AG20443 (cell line): ENCODE measurements at regions not wholly inside any gene's neighbourhood (a gene's known extent, or its start where the extent isn't known, plus 50 kb on each side); places are given as distances from the start of the nearest gene placed in this dataset.
"Not testable (repeated sequence)": the region's sequence is repeated elsewhere in the genome, so short reads cannot be mapped to it uniquely, and the experiment has no call there.

Source experiments
- DNase-seq: peaks from one replicate; pipeline ENCODE4 v3.0.0; 2012; ENCODE audit warnings: low spot score, mixed read lengths

- no peak for DNase-seq
These were observed 204.5 kb downstream of the SREK1 start for GRCh38 chr5:66348387-66349125.

- DNase-seq: no peak
These were observed 207.7 kb downstream of the SREK1 start for GRCh38 chr5:66351813-66352212.

GRCh38 chr5:66353186-66353585 is 209.1 kb downstream of the SREK1 start:
- DNase-seq: no peak

GRCh38 chr5:66354422-66354821 is 210.3 kb downstream of the SREK1 start:
- DNase-seq: no peak

DNA sequence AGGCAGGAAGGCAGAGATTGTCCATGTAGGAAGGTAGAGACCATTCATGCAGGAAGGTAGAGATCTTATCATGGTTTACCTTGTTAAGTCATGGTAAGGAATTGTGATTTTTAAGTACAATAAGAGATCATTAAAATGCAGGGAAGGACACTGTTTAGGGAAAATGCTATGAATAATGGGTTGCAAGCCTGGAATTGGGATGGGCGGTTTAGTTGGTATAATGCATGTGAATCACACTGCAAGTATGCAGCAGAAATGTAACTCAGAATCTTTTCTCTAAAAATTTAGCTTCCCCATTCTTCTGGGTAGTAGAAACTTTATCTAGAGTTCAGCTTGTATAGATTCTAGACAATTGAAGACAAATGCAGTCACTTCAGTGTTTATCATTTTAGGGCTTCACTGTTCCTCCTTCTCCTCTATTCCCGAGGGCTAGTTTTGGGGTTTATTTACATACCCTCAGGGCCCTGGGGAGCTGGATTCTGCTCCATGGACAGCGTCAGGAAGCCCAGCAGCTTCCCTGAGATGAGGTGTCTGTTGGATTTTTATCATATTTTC is 212.0 kb downstream of the SREK1 start:
- DNase-seq: peak; percentile 64

DNA sequence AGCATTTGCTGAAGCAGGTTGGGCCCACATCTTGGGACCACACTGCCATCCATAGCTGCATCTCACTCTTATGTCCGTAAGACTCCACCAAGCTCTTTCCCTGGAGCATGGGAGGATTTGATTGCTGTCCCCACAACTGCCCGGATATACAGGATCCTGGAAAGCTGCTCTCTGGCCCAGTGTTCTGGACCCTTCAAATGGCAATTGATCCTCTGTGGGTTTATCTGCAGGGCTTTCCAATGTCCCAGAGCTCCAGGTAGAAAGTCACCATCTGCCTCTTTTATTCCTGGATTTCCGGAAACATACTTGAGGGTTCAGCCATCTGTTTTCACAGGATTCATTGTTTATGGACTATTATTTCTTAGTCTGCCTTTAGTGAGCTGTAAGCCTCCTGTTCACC is 214.6 kb downstream of the SREK1 start:
- DNase-seq: no peak

GRCh38 chr5:66361070-66361469 is 217.0 kb downstream of the SREK1 start:
- DNase-seq: no peak

DNA sequence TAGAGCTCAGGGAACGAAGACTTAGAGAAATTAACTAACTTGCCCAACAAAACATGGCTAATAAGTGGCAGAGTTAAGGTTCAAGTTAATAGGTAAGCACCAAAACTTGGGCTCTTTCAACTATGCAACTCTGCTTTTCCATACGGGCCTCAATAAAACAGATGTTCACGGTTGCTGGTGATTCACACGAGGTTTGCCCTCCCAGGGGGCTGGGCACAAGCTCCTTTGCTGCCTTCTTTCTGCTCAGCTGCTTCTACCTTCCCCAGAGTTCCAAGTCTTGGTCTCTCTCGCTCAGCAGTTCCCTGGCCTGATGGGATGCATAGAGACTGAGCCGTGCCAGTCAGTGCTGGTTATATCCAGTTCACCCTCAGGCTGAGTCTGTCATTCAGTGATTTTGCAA is 217.9 kb downstream of the SREK1 start:
- no peak for DNase-seq

- no peak for DNase-seq
These were observed 218.6 kb downstream of the SREK1 start for GRCh38 chr5:66362687-66363086.

DNA sequence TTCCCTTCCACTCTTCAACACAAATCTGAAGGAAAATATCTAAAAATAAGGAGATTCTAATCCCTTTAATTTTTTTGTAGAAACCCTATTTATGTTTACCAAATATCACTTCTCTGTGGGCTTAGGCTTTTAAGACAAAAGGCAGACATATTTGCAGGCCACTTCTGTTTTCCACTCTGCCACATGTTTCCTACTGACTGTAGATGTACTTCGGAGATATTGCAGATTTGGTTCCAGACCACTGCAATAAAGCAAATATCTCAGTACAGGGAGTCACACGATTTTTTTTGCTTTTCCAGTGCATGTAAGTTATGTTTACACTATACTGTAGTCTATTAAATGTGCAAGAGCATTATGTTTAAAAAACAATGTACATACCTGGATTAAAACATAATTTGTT is 219.0 kb downstream of the SREK1 start:
- DNase-seq: no peak

DNA sequence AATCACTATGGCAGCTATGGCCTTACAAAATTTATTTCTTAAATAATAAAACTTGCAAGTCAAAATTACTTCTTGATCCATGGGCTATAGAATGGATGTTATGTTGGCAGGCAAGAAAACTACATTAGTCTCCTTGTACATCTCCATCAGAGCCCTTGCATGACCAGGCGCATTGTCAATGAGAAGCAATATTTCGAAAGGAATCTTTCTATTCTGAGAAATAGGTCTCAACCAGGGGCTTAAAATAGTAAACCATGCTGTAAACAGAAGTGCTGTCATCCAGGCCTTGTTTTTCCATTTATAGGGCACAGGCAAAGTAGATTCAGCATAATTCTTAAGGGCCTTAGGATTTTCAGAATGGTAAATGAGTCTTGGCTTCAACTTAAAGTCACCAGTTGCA is 220.1 kb downstream of the SREK1 start:
- no peak for DNase-seq

DNA sequence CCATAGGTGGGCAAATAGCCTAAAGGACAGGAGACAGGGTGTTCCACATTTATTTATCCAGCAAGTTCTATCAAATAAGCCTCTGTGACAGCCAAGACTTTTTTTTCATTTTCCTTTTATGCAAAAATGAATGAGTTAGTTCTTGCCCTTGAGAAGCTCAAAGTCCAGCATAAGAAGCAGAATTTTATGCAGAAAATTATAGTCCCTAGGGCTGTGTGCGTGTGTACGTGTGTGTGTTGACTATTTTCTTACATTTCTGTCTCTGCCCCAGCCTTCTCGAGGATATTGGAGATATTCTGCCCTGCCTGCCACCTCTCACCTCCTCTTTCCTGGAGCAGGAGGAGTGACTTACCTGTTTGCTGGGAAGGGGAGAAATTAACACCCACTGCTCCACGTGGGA is 221.9 kb downstream of the SREK1 start:
- no peak for DNase-seq

- DNase-seq: no peak
These were observed 223.9 kb downstream of the SREK1 start for GRCh38 chr5:66367814-66368541.

DNA sequence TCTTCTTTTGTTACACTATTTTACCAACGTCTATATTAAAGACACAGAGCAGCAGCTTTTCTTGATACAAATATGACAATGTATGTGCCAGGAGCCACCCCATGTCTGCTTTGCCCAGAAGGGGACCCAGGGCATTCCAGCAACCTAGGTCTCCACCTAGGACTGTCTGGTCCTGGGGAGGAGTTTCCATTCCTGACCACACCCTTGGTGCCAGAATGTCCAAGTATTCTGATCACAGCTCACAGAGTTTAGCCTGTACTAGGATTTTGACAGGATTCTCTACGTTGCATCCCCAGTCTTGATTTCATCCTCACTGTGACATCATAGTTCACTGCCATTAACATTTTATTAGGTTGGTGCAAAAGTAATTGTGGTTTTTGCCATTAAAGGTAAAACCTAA is 224.7 kb downstream of the SREK1 start:
- DNase-seq: no peak

DNA sequence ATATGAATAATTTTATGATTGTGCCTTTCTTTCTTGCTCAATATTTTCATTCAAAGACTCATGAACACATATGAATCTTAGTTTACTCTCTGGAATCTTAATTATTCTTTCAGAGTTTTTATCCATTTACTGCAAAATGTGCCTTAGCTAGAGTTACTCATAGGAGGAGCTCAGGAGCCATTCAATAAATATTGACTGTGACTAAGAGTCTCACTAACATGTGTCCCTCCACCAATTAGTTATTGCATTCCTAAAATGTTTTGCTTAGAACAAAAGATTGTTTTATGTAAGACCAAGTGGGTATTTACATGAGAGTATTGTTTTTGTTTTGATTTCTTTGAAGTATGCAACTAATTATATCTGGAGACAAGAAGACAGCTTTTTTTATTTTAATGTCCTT is 218.4 kb upstream of the MAST4 start:
- no peak for DNase-seq

DNA sequence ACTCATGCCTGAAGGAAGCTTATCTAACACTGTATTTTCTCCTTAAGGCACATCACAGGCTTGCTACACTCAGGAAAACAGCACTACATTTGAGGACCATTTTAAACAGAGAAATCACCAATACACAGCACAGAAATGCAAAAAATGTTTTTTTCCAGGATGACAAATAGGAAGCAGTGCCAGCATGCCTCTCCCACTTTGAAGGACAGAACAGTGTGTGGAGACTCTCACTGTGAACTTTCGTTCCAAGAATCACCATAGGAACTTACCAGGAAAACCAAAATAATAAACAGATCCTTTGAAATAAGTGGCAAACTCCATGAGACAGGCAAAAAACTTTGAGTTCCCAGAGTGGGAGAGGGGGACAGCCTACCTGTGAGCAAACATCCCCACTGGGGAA is 217.8 kb upstream of the MAST4 start:
- no peak for DNase-seq

DNA sequence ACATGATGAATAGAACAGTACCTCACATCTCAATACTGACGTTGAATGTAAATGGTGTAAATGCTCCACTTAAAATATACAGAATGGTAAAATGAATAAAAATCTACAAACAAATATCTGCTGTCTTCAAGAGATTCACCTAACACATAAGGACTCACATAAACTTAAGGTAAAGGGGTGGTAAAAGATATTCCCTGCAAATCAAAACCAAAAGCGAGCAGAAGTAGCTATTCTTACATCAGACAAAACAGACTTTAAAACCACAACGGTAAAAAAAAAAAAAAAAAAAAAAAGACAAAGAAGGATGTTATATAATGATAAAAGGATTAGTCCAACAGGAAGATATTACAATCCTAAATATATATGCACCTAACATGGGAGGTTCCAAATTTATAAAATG is 214.0 kb upstream of the MAST4 start:
- no peak for DNase-seq

GRCh38 chr5:66405145-66405544 is 191.0 kb upstream of the MAST4 start:
- not testable (repeated sequence) for DNase-seq

DNA sequence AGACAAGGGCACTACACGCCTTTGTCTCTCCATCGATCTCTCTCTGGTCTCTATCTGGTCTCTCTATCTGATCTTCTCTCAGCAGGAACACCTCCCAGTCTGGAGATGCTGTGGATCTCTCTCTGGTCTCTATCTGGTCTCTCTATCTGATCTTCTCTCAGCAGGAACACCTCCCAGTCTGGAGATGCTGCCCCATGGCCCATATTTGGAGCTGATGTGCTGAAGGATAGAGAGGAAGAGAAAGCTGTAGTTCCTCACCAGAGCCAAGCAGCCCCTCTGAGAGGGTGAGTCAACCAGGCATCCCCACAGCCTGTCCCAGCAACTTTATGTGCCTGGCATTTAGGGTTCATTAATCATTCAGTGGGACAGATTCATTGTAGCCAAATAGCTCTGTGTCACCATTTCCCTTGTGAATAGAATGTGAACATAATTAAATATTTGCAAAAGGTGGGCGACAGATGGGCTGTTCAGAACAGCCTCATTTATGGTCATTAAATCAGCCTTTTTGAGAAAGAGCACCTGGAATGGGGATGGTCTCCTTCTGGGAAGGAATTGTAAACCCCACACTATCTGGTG is 189.3 kb upstream of the MAST4 start:
- no peak for DNase-seq

DNA sequence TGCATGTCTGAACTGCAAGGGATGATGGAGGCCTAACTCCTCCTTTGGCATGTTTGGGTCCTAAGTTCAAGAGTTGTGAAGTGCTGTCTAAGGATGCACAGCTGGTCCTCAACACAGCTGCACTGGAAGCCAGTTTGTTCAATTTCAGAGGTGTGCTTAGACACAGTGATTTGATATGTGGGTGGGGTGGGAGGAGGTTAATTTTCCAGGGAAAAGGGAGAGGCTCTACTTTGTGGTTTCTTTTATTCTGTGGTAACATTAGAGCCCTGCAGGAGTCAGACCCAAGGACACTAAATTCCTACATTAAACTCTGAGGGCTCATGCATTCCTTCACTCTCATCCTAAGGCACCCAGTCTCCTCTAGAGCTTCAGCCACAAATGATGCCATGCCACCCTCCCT is 188.4 kb upstream of the MAST4 start:
- no peak for DNase-seq

DNA sequence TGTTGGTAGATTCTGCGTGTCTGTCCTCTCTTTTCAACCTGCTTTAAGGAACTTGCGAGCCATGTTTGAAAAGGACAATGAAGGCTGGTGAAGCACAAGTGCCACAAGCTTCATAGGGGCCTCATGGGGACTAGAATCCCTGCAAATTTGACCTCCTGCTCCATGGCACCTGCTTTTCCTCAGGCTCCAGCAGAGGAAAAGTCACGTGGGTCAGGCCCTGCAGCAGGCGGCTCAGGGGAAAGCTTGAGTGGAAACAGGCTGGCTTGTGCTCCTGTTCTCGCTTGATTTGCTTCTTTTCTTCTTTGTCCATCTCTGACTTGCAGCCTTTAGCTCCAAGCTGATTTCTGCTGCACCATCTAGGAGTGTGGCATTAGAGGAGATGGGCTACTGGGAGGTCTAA is 187.6 kb upstream of the MAST4 start:
- DNase-seq: no peak

GRCh38 chr5:66410122-66410521 is 186.1 kb upstream of the MAST4 start:
- no peak for DNase-seq

DNA sequence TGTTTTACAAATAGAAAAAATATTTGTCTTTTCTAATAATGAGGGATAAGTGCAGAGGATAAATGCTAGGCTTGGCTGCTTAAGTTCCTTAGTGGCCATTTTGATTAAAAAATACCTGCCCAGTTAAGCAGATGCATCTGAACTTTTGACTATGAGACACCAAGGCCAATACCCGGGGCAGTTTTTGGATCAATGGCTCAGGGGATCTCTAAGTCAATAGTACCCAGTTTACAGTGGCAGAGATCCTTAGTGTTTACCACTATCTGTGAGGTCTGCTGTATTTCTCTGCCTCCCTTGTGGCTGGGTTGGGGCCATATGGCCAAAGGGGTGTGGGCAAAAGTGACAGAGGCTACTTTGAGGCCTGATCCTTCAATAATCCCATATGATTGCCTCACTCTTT is 184.5 kb upstream of the MAST4 start:
- DNase-seq: no peak
